ENCODE measurements at regions not wholly inside any gene's neighbourhood (a gene's known extent, or its start where the extent isn't known, plus 50 kb on each side); places are given as distances from the start of the nearest gene placed in this dataset.

DNA sequence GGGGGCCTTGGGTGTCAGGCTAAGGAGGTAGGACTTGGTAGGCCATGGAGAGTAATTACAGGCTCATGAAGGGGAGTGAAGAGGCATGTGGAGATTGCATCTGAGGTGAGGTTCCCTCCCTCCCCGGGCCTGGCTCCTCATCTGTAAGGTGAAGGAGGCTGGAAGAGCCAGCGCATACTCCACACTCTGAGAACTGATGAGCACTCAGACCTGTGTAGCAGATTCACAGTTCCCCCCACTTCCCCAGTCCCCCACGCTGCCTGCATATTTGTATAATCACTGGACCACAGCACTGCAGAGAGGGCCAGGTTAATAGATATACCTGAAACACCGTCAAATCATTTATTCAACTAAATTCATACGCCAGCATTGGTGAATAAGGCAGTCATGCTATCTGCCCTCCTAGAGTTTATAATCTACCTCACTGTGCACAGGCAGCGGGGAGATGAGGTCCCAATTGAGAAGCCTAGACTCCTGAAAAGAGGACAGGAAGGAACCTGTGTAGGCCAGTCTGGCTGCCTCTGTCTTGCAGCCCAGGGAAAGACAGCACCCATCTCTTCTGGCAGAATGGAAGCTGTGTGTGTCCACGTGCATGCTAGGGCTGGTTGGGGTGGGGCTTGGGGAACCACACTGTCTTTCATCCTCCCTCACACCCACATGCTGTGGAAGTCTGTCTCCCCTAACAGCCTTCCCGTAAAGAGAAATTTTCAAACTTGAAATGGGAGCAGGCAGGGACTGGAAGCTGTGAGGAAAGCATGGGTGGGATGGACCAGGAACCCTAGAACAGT, 110.6 kb upstream of the ATP1A1 start:
- intact Hi-C loops (cut with DNase I) = no loop called here
- no peak for ATAC-seq

DNA sequence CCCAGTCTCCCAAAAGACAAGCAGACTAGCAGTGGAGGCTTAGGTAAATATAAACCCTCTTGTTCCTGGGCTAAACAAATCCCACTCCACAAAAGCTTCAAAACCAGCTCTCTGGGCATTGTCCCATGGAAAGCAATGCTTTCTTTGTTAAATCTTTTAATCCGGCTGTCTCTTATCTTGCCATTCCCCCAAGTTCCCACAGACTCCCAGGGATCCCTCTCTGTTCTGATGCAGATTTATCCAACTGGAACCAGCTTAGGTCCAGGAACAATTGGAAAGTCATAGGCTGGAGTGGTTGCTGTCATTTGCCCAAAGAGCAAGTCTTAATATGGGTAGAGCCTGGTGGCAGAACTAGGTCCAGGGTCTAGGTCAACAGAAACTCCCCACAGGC, 110.1 kb upstream of the ATP1A1 start:
- Histone ChIP-seq H3K9me3 (no peaks in the 10 kb centered on the region), H3K36me3 (no peaks in the 10 kb centered on the region), H3K4me1 (no peaks in the 10 kb centered on the region), H3K27me3 (no peaks in the 10 kb centered on the region), H3K4me3 (no peak overlapping the region), H3K27ac (no peak overlapping the region)
- TF ChIP-seq, protein P1, sequence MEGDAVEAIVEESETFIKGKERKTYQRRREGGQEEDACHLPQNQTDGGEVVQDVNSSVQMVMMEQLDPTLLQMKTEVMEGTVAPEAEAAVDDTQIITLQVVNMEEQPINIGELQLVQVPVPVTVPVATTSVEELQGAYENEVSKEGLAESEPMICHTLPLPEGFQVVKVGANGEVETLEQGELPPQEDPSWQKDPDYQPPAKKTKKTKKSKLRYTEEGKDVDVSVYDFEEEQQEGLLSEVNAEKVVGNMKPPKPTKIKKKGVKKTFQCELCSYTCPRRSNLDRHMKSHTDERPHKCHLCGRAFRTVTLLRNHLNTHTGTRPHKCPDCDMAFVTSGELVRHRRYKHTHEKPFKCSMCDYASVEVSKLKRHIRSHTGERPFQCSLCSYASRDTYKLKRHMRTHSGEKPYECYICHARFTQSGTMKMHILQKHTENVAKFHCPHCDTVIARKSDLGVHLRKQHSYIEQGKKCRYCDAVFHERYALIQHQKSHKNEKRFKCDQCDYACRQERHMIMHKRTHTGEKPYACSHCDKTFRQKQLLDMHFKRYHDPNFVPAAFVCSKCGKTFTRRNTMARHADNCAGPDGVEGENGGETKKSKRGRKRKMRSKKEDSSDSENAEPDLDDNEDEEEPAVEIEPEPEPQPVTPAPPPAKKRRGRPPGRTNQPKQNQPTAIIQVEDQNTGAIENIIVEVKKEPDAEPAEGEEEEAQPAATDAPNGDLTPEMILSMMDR (IDR thresholded peaks at IDR 0.05) = no peak
- no peak for DNase-seq
- intact Hi-C loops (cut with DNase I) = no loop called here
- ATAC-seq = no peak

More for the DNA sequence above, 110.6 kb upstream of the ATP1A1 start:
- Histone ChIP-seq H3K27me3 (no peaks in the 10 kb centered on the region), H3K4me3 (no peak overlapping the region), H3K36me3 (no peaks in the 10 kb centered on the region), H3K4me1 (no peaks in the 10 kb centered on the region), H3K9me3 (no peaks in the 10 kb centered on the region), H3K27ac (no peak overlapping the region)
- TF ChIP-seq, protein P1 (IDR thresholded peaks at IDR 0.05) = no peak
- DNase-seq = no peak

DNA sequence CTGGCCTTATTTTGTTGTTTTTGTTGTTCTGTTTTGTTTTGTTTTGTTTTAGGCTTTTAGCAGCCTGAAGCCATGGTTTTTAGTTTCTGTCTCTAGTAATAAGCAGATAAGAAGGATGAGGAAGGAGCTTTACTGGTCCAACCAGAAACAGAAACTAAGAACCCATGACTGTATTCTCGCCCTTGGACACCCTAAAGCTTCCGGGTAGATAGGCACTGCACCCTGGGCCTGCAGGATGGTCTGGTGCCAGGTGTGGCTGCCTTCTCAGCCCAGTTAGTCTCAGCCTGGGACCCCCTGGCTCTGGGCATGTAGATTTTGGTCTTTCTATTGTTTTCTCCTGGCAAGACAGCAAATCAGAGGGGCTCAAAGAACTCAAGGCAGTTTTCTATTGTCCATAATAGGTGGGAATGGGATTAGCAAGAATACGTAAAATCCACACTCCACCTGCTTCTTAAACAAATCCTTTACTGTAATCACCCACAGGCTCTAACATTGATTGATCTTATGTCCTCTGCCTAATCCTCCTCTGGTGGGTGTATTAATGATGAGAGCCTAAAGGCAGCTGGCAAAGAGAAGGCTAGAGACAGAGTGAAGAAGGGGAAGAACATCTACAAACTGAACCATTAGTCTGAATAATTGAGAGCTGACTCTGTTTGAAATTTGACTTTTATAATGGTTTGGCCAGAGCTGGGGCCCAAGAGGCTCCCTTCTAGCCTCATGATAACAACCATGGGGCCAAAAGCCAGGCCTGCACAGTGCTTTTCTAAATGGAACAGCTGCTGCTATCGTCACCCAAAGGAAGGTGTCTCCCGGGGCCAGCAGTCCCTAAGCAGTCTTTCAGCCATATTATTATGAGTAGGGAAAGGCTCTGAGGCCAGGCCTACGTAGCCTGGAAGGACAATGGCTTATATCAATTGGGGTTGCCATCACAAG, 106.8 kb upstream of the ATP1A1 start:
- intact Hi-C loops (cut with DNase I) = no loop called here
- Histone ChIP-seq H3K4me3 (no peak overlapping the region), H3K9me3 (no peaks in the 10 kb centered on the region), H3K36me3 (no peaks in the 10 kb centered on the region), H3K27me3 (no peaks in the 10 kb centered on the region), H3K27ac (no peak overlapping the region), H3K4me1 (no peaks in the 10 kb centered on the region)
- TF ChIP-seq, protein P1 (IDR thresholded peaks at IDR 0.05) = no peak
- no peak for ATAC-seq
- no peak for DNase-seq

DNA sequence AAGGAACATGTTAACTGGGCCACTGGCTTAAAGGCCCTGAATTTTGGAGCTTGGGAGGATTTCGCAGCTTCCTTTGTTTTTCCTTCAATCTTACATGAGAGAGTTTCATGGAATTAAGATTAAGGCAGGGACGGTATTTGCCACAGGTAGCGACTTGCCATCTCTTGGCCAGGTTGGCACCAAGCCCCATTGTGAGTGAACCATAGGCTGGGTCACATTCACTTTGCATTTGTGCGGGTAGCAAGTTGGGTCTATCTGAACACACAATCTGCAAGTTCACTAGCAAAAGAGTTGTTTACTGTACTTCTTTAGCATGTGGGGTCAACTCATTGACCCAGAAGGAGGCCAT, 106.2 kb upstream of the ATP1A1 start:
- no peak for ATAC-seq
- no peak overlapping the region for H3K4me3 ChIP-seq

DNA sequence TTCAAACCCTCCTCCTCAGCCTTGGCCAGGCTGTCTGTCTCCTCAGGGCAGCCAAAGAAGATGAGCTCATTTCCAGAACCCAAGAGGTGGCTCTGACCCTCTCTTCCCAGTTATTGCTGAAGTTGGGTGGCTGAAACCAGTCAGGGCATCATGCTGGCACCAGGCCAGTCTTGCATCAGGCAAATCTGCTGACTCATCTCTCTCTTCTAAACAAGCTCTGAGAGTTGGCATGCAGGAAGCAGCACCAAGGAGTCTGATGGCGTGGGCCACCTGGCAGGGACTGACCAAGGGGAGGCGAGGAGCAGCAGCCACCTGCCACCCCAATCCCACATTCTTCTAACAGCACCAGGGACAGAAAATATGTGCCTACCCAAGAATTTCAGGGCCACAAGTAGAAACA, 104.8 kb upstream of the ATP1A1 start:
- Histone ChIP-seq H3K36me3 (no peaks in the 10 kb centered on the region), H3K9me3 (no peaks in the 10 kb centered on the region), H3K27me3 (no peaks in the 10 kb centered on the region), H3K4me3 (no peak overlapping the region), H3K27ac (no peak overlapping the region), H3K4me1 (no peaks in the 10 kb centered on the region)
- DNase-seq = peak; percentile 70
- intact Hi-C loops (cut with DNase I) = no loop called here
- peak; percentile 42 for ATAC-seq
- TF ChIP-seq, protein P1 (IDR thresholded peaks at IDR 0.05) = no peak

More for the DNA sequence above, 106.2 kb upstream of the ATP1A1 start:
- H3K27me3 ChIP-seq = no peaks in the 10 kb centered on the region
- H3K4me1 ChIP-seq = no peaks in the 10 kb centered on the region
- DNase-seq = no peak
- intact Hi-C loops (cut with DNase I) = no loop called here
- H3K36me3 ChIP-seq = no peaks in the 10 kb centered on the region
- no peak overlapping the region for H3K27ac ChIP-seq
- H3K9me3 ChIP-seq = no peaks in the 10 kb centered on the region
- TF ChIP-seq, protein P1 (IDR thresholded peaks at IDR 0.05) = no peak
